RWPE2 (cell line): ENCODE measurements at regions not wholly inside any gene's neighbourhood (a gene's known extent, or its start where the extent isn't known, plus 50 kb on each side); places are given as distances from the start of the nearest gene placed in this dataset.

Experiments
- ATAC-seq: fragments of 200-7000 bp; cut with Tn5 transposase; 3 replicates; pipeline ENCODE4 v1.9.1; 2021; ENCODE audit warnings: low read depth
- DNase-seq: peaks from one replicate; pipeline ENCODE4 v3.0.0-alpha.2; 2020; ENCODE audit warnings: low spot score
- H3K27ac ChIP-seq: fragments of 450-650 bp; 2 replicates; pipeline ENCODE4 v1.5.1; 2017; ENCODE audit warnings: mild to moderate bottlenecking; ENCODE audit not compliant: poor library complexity, severe bottlenecking
- H3K27me3 ChIP-seq: fragments of 250-450 bp; sonication (Bioruptor Pico); 2 replicates; pipeline ENCODE4 v1.5.1; 2021; ENCODE audit warnings: mild to moderate bottlenecking, moderate library complexity; ENCODE audit not compliant: insufficient read depth, poor library complexity, severe bottlenecking
- H3K36me3 ChIP-seq: fragments of 250-450 bp; sonication (Bioruptor Pico); 2 replicates; pipeline ENCODE4 v1.5.1; 2020; ENCODE audit warnings: low read depth, mild to moderate bottlenecking, moderate library complexity
- H3K4me1 ChIP-seq: fragments of 250-450 bp; sonication (Bioruptor Pico); 2 replicates; pipeline ENCODE4 v1.5.1; 2021; ENCODE audit warnings: mild to moderate bottlenecking, moderate library complexity; ENCODE audit not compliant: insufficient read depth, poor library complexity, severe bottlenecking
- H3K4me3 ChIP-seq: fragments of 250-450 bp; sonication (Bioruptor Pico); 2 replicates; pipeline ENCODE4 v1.5.1; 2021; ENCODE audit warnings: mild to moderate bottlenecking, moderate library complexity; ENCODE audit not compliant: severe bottlenecking
- H3K9me3 ChIP-seq: fragments of 250-450 bp; sonication (Bioruptor Pico); 2 replicates; pipeline ENCODE4 v1.5.1; 2021; ENCODE audit warnings: mild to moderate bottlenecking, moderate library complexity; ENCODE audit not compliant: severe bottlenecking
- CTCF ChIP-seq: fragments of 450-650 bp; IDR thresholded peaks from one replicate; pipeline ENCODE4 v1.5.1; 2017; ENCODE audit warnings: mild to moderate bottlenecking, moderate library complexity; ENCODE audit not compliant: poor library complexity, severe bottlenecking

GRCh38 chr5:91824406-91824805 is 441.3 kb upstream of the ARRDC3 start:
- no peak for DNase-seq
- H3K36me3 ChIP-seq: no peaks in the 10 kb centered on the region

DNA sequence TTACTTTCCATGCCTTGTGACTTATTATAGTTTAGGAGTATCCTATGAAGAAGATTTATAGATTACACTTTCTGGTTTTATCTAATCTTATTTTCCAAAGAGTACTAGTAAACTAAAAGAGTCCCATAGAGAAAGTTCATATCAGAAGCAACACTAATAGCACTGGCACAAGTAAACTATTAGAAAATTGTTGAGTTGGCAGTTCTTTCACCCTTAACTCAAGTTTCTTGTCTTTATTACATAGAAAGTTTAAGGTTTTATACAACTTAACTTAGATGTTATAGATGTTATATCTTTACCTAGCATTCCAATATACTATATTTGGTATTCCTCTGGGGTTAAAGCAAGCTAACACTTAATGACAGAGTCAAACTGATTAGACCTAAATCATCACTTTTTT is 437.8 kb upstream of the ARRDC3 start:
- Histone ChIP-seq H3K4me3 (no peak overlapping the region), H3K27me3 (peaks cover 3% of the 10 kb centered on the region), H3K27ac (no peak overlapping the region), H3K4me1 (no peaks in the 10 kb centered on the region), H3K36me3 (no peaks in the 10 kb centered on the region), H3K9me3 (no peaks in the 10 kb centered on the region)
- TF ChIP-seq CTCF: no peak
- ATAC-seq (no peak), DNase-seq (no peak)

More at GRCh38 chr5:91824406-91824805, 441.3 kb upstream of the ARRDC3 start:
- Histone ChIP-seq H3K27ac (no peak overlapping the region), H3K9me3 (no peaks in the 10 kb centered on the region), H3K4me3 (no peak overlapping the region), H3K27me3 (peaks cover 2% of the 10 kb centered on the region), H3K4me1 (no peaks in the 10 kb centered on the region)
- TF ChIP-seq CTCF: no peak
- ATAC-seq: no peak

DNA sequence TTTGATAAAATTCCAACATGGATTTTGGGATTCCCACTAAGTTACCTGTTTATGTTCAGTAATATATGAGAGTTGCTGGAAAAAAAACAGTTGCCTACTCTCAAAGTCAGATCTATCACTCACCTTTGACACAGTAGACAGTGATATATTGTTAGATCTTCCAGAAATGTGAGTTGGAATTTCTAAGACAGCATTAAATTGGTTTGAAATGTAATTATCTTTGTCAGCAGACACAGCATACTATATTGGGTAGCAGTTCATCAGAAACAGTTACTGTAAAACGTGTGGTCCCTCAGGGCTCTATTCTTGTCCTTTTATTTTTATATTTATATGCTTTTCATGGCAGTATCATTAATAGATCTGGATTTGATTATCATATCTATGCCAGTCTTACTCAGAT is 433.6 kb upstream of the ARRDC3 start:
- DNase-seq (no peak), ATAC-seq (no peak)
- H3K36me3 ChIP-seq: no peaks in the 10 kb centered on the region
- no peaks in the 10 kb centered on the region for H3K9me3 ChIP-seq
- no peak overlapping the region for H3K4me3 ChIP-seq
- peaks cover 3% of the 10 kb centered on the region for H3K27me3 ChIP-seq
- TF ChIP-seq CTCF: no peak
- no peaks in the 10 kb centered on the region for H3K4me1 ChIP-seq
- H3K27ac ChIP-seq: no peak overlapping the region

GRCh38 chr5:91797576-91797975 is 414.5 kb upstream of the ARRDC3 start:
- DNase-seq (no peak), ATAC-seq (no peak)
- peaks cover 6% of the 10 kb centered on the region for H3K27me3 ChIP-seq
- no peak overlapping the region for H3K4me3 ChIP-seq
- TF ChIP-seq CTCF: no peak
- no peaks in the 10 kb centered on the region for H3K36me3 ChIP-seq
- H3K4me1 ChIP-seq: no peaks in the 10 kb centered on the region
- H3K9me3 ChIP-seq: no peaks in the 10 kb centered on the region
- no peak overlapping the region for H3K27ac ChIP-seq

- no peaks in the 10 kb centered on the region for H3K9me3 ChIP-seq
- H3K4me3 ChIP-seq: no peak overlapping the region
- peaks cover 6% of the 10 kb centered on the region for H3K27me3 ChIP-seq
- DNase-seq (no peak), ATAC-seq (no peak; the same call in 2 of the 3 replicates)
- no peaks in the 10 kb centered on the region for H3K36me3 ChIP-seq
- H3K27ac ChIP-seq: no peak overlapping the region
- H3K4me1 ChIP-seq: no peaks in the 10 kb centered on the region
- no peak for TF ChIP-seq CTCF
Measured at GRCh38 chr5:91794856-91795548, 411.9 kb upstream of the ARRDC3 start.
